ENCODE measurements at regions not wholly inside any gene's neighbourhood (a gene's known extent, or its start where the extent isn't known, plus 50 kb on each side); places are given as distances from the start of the nearest gene placed in this dataset.
A peak's percentile ranks its signal among the peaks of the same experiment; 100 is the strongest.

- intact Hi-C loops (cut with DNase I; ENCODE audit: low total_unique reads) = no loop called here
- Histone ChIP-seq H3K27ac (peak overlapping the region in 1 of 2 donors; percentile 61), H3K4me3 (no peak overlapping the region), H3K4me1 (no peaks in the 10 kb centered on the region), H3K36me3 (no peaks in the 10 kb centered on the region), H3K27me3 (no peaks in the 10 kb centered on the region), H3K9me3 (no peaks in the 10 kb centered on the region)
- TF ChIP-seq POLR2A (IDR thresholded peaks at IDR 0.05) (no peak), CTCF (IDR thresholded peaks at IDR 0.05) (no peak), POLR2AphosphoS5 (IDR thresholded peaks at IDR 0.05) (no peak)
- no peak for DNase-seq (ENCODE audit: low spot score in 2 of 2)
These were observed 164.3 kb upstream of the SVIL start for GRCh38 chr10:29798921-29799690.

GRCh38 chr10:29797616-29798015, 162.8 kb upstream of the SVIL start:
- no peaks in the 10 kb centered on the region for H3K27me3 ChIP-seq
- no peaks in the 10 kb centered on the region for H3K9me3 ChIP-seq
- H3K4me3 ChIP-seq = no peak overlapping the region
- TF ChIP-seq POLR2AphosphoS5 (IDR thresholded peaks at IDR 0.05) (no peak), POLR2A (IDR thresholded peaks at IDR 0.05) (no peak), CTCF (IDR thresholded peaks at IDR 0.05) (no peak)
- intact Hi-C loops (cut with DNase I; ENCODE audit: low total_unique reads) = no loop called here
- H3K36me3 ChIP-seq = no peaks in the 10 kb centered on the region
- no peak overlapping the region for H3K27ac ChIP-seq
- no peaks in the 10 kb centered on the region for H3K4me1 ChIP-seq
- DNase-seq (ENCODE audit: low spot score in 2 of 2) = no peak

- no peak for DNase-seq (ENCODE audit: low spot score in 2 of 2)
- intact Hi-C loops (cut with DNase I; ENCODE audit: low total_unique reads) = no loop called here
- TF ChIP-seq POLR2AphosphoS5 (IDR thresholded peaks at IDR 0.05) (no peak), CTCF (IDR thresholded peaks at IDR 0.05) (no peak), POLR2A (IDR thresholded peaks at IDR 0.05) (no peak)
- Histone ChIP-seq H3K36me3 (no peaks in the 10 kb centered on the region), H3K27ac (peak overlapping the region; percentile 70 to 81), H3K4me1 (no peaks in the 10 kb centered on the region), H3K9me3 (no peaks in the 10 kb centered on the region), H3K4me3 (no peak overlapping the region), H3K27me3 (no peaks in the 10 kb centered on the region)
These were observed 161.1 kb upstream of the SVIL start for GRCh38 chr10:29795850-29796249.

GRCh38 chr10:29794776-29795611, 160.2 kb upstream of the SVIL start:
- DNase-seq (ENCODE audit: low spot score in 2 of 2) = no peak
- no peaks in the 10 kb centered on the region for H3K9me3 ChIP-seq
- no peaks in the 10 kb centered on the region for H3K36me3 ChIP-seq
- H3K4me1 ChIP-seq = no peaks in the 10 kb centered on the region
- H3K27ac ChIP-seq = peak overlapping the region; percentile 70 to 81
- no peak overlapping the region for H3K4me3 ChIP-seq
- TF ChIP-seq POLR2A (IDR thresholded peaks at IDR 0.05) (no peak), POLR2AphosphoS5 (IDR thresholded peaks at IDR 0.05) (no peak), CTCF (IDR thresholded peaks at IDR 0.05) (no peak)
- intact Hi-C loops (cut with DNase I; ENCODE audit: low total_unique reads) = no loop called here
- H3K27me3 ChIP-seq = no peaks in the 10 kb centered on the region

- no peaks in the 10 kb centered on the region for H3K36me3 ChIP-seq
- TF ChIP-seq POLR2A (IDR thresholded peaks at IDR 0.05) = no peak
- TF ChIP-seq CTCF (IDR thresholded peaks at IDR 0.05) = no peak
- TF ChIP-seq POLR2AphosphoS5 (IDR thresholded peaks at IDR 0.05) = no peak
- H3K9me3 ChIP-seq = no peaks in the 10 kb centered on the region
- H3K4me3 ChIP-seq = no peak overlapping the region
- DNase-seq (ENCODE audit: low spot score in 2 of 2) = no peak
- H3K27ac ChIP-seq = peak overlapping the region; percentile 61 to 66
- no peaks in the 10 kb centered on the region for H3K27me3 ChIP-seq
- no peaks in the 10 kb centered on the region for H3K4me1 ChIP-seq
- intact Hi-C loops (cut with DNase I; ENCODE audit: low total_unique reads) = no loop called here
These were observed 157.0 kb upstream of the SVIL start for GRCh38 chr10:29791773-29792172.

Measured in breast epithelium (tissue), 4 donors.